HG02981 (cell line): ENCODE measurements at regions not wholly inside any gene's neighbourhood (a gene's known extent, or its start where the extent isn't known, plus 50 kb on each side); places are given as distances from the start of the nearest gene placed in this dataset.
"Not testable (repeated sequence)": the region's sequence is repeated elsewhere in the genome, so short reads cannot be mapped to it uniquely, and the experiment has no call there.

Experiments used
- ATAC-seq: cut with Tn5 transposase; IDR thresholded peaks from one replicate; pipeline ENCODE4 v1.9.1; 2021; ENCODE audit warnings: mild to moderate bottlenecking, moderate library complexity; ENCODE audit not compliant: unreplicated experiment

DNA sequence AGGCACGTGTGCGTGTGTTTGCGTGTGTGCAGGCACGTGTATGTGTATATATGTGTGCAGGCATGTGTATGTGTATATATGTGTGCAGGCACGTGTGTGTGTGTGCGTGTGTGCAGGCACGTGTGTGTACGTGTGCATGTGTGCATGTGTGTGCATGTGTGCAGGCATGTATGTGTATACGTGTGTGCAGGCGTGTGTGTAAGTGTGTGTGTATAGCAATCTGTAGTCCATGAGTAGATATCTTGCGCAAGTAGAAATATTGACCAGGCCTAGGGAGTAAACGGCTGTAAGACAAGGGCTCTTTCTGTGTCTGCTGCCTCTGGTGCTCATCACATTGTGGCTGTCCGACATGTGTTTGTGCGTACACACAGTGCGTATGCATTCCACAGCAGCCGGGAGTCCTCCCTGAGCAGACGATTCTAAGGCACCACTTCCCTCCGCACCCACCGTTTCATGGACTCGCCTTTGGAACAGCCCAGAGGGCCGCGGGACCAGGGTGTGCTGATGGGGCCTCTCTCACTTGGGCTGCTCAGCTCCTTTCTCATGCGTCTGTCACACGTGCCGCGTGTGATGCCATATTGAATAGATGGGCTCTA, 167.6 kb downstream of the ERMARD start:
- no peak for ATAC-seq

DNA sequence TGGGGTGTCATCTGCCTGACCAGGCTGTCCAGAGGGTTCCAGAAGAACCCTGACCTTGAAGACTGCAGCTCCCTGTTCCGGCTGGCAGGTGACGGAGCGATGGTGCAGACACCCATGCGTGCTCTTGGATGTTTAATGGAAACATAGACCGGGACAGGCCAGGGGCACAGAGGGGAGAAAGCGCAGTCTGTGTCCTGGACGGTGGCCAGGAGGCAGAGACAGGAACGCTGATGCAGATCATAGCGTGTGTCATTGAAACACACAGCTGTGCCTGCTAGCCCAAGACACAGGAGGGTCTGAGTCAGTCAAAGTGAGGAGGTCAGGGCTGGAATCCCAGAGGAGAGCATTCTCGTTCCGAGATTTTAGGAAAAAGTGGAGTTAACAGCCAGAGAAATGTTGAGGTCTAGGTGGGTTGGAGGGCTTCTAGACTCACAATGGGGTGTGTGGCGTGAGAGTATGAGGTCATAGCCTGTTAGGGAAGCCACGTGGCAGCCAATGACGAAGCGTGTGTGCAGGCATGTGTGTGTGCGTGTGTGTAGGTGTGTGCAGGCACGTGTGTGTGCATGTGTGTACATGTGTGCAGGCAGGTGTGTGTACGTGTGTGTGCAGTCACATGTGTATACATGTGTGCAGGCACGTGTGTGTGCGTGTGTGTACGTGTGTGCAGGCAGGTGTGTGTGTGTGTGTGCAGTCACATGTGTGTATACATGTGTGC, 167.0 kb downstream of the ERMARD start:
- ATAC-seq: no peak

GRCh38 chr6:169917153-169917552, 165.7 kb downstream of the ERMARD start:
- ATAC-seq: no peak

GRCh38 chr6:169915769-169916550, 164.5 kb downstream of the ERMARD start:
- no peak for ATAC-seq

DNA sequence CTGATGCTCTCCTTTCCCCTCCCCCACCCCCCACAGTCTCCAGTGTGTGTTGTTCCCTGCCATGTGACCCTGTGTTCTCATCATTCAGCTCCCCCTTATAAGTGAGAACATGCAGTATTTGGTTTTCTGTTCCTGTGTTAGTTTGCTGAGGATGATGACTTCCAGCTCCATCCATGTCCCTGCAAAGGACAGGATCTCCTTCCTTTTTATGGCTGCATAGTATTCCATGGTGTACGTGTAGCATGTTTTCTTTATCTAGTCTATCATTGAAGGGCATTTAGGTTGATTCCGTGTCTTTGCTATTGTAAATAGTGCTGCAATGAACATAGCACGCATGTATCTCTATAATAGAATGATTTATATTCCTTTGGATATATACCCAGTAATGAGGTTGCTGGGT, 162.3 kb downstream of the ERMARD start:
- not testable (repeated sequence) for ATAC-seq

- ATAC-seq: no peak
These were observed 161.7 kb downstream of the ERMARD start for GRCh38 chr6:169913096-169913638.

GRCh38 chr6:169912266-169913095, 161.1 kb downstream of the ERMARD start:
- ATAC-seq: no peak

DNA sequence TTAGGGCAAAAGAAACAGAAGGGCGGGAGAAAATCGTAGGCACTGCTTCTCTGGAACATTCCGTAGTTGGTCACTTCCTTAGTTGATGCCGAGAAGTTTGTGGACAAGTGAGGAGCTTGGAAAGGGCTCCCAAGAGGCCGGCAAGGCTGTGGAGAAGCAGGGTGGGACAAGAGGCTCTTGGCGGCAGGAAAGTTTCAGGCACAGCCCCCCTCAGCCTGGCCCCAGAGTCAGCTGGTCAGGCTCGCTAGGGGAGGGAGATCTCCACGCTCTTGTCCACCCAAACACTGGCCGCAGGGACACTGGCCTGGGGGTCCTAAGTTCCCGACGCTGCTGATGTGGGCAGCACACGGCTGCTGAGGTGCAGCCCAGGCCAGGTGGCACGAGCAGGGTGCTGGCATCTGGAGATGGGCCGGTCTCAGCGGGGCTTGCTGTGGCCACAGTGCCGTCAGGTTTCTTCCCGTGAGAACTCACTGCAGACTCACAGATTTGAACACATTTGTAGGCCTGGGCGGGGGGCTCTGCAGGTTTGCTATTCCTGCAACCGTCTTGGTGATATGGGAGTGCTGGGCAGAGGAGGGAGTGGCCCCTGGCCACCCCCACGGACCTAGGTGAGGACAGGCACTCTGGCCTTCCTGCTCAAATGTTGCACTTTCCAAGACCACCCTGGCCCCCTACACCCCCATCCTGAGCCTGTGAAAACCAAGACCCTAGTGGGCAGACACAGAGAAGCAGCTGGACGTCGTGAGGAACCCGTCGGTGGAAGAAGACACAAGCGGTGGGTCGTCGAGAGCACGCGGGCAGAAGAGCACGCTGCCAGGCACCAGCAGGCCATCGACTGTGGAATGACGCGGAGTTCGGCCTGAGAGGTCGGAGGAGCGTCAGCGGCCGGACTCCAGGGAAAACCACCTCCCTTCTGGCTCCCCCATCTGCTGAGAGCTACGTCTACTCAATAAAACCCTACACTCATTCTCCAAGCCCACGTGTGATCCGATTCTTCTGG, 160.1 kb downstream of the ERMARD start:
- no peak for ATAC-seq

DNA sequence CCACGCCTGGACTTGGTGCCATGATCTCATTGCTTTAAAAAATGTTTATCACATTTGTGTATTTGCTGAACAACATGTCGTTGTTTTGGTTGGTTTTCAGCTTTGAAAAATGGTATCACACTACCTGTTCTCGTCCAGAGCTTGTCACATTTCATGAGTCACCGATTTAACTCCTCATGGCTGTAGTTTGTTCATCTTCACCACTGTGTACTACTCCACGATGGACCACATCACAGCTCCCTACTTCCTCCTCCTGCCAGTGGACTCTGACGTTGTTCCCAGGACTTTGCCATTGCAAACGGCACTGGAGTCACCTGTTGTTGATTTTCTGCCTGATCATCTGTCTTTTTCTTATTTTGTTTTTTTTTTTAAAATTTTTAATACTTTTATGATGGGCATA, 157.7 kb downstream of the ERMARD start:
- ATAC-seq: no peak

DNA sequence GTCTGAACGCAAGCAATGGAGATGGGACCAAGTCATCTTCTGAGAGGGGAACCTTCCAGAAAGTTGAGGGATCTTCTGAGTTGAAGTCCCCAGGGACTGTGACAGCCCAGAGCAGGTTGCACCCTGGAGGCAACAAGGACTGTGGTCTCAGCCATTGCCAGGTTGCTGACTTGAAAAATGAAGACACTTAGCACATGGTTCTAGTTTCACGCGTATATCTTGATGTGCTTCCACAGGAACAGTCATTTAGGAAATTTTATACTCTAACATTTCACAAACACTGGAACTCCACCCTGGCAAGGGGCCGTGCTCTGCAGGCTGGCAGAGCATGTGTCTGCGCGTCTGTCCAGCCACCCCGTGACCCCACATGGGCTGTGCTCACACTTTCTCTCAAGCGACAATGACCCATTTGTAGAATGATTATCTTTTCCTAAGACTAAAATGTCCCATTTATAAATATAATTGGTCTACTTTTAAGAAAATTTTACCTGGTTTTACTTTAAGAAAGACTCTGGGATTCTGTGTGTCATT, 157.0 kb downstream of the ERMARD start:
- no peak for ATAC-seq

GRCh38 chr6:169907419-169908115, 156.1 kb downstream of the ERMARD start:
- no peak for ATAC-seq

- no peak for ATAC-seq
These were observed 155.4 kb downstream of the ERMARD start for GRCh38 chr6:169906688-169907418.

GRCh38 chr6:169906004-169906687, 154.7 kb downstream of the ERMARD start:
- no peak for ATAC-seq

DNA sequence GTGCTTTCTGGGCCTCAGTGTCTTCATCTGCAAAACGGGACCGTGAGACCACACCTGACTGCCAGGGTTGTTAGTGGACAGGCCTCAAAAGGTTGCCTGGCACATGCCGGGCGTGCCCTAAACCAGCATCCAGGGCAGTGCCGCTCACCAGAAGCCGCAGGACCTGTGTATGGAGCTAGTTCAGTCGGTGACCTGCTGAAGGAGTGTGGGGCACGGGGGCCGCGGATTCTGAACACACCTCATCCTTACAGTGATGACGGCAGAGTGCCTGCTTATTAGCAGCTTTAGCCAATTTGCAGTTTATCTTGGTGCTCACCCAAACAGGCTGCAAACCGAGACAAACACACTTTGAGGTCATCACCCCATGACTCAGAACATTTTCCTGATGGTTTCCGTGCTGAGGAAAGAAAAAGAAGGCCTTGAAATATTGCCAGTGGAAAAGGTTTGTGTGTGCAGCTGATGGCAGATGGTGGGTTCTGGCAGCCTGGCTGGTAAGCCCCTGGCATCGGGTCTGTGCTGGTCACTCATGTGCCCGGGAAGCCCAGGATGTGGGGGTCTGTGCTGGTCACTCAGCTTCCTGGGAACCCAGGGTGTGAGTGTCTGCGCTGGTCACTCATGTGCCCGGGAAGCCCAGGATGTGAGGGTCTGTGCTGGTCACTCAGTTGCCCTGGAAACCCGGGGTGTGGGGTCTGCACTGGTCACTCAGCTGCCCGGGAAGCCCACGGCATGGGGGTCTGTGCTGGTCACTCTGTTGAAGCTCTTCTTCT, 153.8 kb downstream of the ERMARD start:
- ATAC-seq: no peak

- ATAC-seq: no peak
These were observed 152.9 kb downstream of the ERMARD start for GRCh38 chr6:169904051-169904922.

GRCh38 chr6:169903122-169903521, 151.7 kb downstream of the ERMARD start:
- no peak for ATAC-seq
